ENCODE measurements at regions not wholly inside any gene's neighbourhood (a gene's known extent, or its start where the extent isn't known, plus 50 kb on each side); places are given as distances from the start of the nearest gene placed in this dataset.
"Not testable (repeated sequence)": the region's sequence is repeated elsewhere in the genome, so short reads cannot be mapped to it uniquely, and the experiment has no call there.

DNA sequence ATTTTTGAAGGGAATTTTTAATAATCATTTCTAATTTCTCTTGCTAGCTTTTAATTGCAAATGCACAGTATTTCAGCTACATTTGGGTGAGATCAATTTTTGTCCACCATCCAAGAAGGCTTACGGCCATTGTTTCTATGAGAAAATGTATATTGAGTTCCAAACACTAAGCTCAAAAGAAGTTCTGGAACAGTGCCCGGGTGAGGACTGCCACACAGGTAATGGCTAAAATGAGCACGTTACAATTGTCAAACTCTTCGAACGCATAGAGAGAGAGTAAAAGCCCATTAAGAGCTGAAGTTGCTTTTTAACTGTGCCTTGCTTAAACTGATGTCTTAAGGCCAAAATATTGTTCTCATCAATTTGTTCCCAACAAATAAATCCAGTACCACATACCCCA, 755.0 kb downstream of the DIAPH3 start:
- DNase-seq (ENCODE audit: low read depth): no peak

- no peak for DNase-seq (ENCODE audit: low read depth)
These were observed 754.5 kb downstream of the DIAPH3 start for GRCh38 chr13:59409211-59409610.

DNA sequence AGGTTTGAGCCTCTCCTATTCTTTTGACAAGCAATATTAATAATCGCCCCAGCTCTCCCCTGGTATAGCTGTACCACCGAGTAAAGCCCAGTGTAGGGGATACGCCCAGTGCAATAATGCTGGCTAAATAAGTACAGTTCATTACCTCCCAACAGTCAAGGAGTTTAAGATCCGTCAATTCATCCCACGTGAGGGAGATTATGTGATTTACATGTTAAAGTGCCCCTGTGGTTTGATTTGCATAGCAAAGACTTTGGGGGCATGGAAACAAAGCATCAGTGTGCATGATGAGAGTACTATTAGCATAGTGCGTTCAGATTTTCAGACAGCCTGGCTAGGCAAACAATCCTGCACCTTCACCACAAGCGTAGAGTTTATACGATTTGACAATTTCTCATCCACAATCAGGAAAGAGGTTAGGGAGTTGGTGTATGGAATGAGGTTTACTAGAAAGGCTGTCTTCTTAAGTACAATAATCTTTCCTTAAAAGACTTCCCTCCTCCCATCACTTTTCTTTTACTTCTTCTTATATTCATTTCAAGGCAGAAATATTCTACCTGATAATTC, 754.0 kb downstream of the DIAPH3 start:
- no peak for DNase-seq (ENCODE audit: low read depth)

GRCh38 chr13:59413126-59413525, 750.6 kb downstream of the DIAPH3 start:
- DNase-seq (ENCODE audit: low read depth): peak; percentile 27

GRCh38 chr13:59414006-59414405, 749.7 kb downstream of the DIAPH3 start:
- DNase-seq (ENCODE audit: low read depth): no peak

- DNase-seq (ENCODE audit: low read depth): no peak
These were observed 748.2 kb downstream of the DIAPH3 start for GRCh38 chr13:59415498-59415897.

DNA sequence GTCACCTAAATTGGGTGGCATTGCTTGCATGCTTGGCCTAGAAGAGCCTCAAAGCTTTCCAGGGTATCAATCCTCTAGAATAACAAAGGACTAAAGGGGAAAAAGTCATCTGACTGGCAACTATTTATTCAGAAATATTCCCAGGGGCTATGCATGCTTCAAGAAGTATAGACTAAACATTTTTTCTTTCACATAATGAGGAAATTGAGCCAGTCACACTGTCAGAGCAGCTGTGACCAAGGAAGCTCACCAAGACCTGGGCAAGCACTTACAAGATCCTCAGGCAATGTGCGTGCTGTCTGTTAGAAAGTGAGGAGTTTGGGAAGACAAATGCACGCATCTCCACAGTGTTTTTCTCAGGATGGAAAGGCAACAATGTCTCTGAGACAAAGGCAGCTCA, 747.2 kb downstream of the DIAPH3 start:
- peak; percentile 50 for DNase-seq (ENCODE audit: low read depth)

GRCh38 chr13:59422646-59423045, 741.1 kb downstream of the DIAPH3 start:
- DNase-seq (ENCODE audit: low read depth): no peak

DNA sequence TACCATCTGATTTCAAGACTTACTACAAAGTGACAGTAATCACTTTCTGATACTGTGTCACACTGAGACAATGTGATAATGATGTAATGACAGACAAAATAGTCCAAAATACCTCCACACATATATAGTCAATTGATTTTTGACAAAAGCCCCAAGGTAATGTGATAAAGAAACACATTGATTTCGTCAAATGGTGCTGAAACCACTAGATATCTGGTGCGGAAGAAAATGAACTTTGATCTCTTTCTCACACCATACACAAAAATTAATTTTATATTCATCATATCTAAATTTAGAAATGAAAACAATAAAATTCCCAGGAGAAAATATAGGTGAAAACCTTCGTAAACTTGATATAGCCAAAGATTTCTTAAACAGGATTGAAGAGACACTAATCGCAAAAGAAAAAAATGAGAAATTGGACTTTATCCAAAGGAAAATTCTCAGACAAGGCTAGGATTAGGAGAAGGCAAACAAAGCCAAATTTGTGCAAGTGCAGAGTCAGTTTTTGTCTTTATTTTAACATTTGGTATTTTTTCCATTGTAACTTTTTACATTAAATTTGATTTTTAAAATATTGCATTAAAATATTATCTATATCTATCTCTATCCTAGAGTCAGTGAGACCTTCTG, 739.9 kb downstream of the DIAPH3 start:
- no peak for DNase-seq (ENCODE audit: low read depth)

DNA sequence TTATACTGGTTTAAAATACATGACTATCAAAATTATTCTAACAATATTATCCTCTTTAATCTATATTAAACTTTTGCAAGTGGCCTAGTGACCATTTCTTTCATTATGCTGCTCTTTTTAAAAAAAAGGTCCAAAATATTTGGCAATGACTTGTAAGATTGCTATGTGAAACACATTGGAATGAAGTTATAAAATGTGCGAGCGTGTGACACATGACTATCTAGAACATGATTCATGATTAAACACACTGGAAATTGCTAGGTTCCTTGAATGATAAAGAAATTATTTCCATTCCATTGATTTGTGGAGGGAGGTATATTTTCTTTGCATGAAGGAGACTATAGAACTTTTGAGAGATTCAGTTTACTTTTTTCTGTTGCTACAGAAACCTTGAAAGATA, 739.1 kb downstream of the DIAPH3 start:
- peak; percentile 44 for DNase-seq (ENCODE audit: low read depth)

- DNase-seq (ENCODE audit: low read depth): peak; percentile 27
These were observed 738.5 kb downstream of the DIAPH3 start for GRCh38 chr13:59425211-59425741.

- DNase-seq (ENCODE audit: low read depth): no peak
These were observed 728.7 kb downstream of the DIAPH3 start for GRCh38 chr13:59435024-59435423.

GRCh38 chr13:59437544-59438301, 726.0 kb downstream of the DIAPH3 start:
- DNase-seq (ENCODE audit: low read depth): no peak

DNA sequence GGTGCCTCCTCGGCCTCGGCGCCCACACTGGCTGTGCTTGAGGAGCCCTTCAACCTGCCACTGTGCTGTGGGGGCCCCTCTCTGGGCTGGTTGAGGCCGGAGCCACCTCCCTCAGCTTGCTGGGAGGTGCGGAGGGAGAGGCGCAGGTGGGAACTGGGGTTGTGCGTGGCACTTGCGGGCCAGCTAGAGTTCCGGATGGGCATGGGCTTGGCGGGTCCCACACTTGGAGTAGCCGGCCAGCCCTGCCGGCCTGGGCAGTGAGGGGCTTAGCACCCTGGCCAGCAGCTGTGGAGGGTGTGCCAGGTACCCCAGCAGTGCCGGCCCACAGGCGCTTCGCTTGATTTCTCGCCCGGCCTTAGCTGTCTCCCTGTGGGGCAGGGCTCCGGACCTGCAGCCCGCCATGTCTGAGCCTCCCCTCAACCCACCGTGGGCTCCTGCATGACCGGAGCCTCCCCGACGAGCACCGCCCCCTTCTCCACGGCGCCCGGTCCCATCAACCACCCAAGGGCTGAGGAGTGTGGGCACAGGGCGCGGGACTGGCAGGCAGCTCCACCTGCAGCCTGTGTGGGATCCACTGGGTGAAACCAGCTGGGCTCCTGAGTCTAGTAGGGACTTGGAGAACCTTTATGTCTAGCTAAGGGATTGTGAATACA, 723.8 kb downstream of the DIAPH3 start:
- no peak for DNase-seq (ENCODE audit: low read depth)

GRCh38 chr13:59441068-59441467, 722.7 kb downstream of the DIAPH3 start:
- not testable (repeated sequence) for DNase-seq (ENCODE audit: low read depth)

DNA sequence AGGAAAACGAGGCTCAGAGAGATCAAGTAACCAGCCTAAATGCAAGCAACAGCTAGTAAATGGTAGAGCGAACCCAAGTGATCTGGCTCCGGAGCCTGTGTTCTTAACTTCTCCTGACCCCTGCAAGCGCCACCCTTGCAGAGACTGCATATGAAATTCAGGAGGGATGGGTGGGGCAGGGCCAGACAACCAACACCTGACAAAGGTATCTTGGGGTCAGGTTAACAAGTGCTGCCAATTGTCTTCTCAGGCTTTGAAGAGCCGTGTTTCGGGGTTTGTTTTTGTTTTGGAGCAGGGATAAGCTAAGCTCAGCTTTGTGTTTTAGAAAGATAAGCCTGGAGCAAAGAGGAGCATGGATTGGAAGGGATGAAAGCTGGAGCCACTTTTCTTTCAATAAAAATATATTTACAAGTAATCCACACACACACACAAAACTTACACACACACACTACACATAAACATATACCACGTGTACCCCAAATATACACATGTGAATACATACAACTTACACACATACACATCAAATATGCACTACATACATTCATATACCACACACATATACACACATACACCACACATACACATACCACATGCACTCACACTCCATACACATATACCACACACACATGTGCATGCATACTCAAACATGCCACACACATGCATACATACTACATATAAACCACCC, 722.0 kb downstream of the DIAPH3 start:
- DNase-seq (ENCODE audit: low read depth): no peak

- no peak for DNase-seq (ENCODE audit: low read depth)
These were observed 721.3 kb downstream of the DIAPH3 start for GRCh38 chr13:59442461-59442860.

DNA sequence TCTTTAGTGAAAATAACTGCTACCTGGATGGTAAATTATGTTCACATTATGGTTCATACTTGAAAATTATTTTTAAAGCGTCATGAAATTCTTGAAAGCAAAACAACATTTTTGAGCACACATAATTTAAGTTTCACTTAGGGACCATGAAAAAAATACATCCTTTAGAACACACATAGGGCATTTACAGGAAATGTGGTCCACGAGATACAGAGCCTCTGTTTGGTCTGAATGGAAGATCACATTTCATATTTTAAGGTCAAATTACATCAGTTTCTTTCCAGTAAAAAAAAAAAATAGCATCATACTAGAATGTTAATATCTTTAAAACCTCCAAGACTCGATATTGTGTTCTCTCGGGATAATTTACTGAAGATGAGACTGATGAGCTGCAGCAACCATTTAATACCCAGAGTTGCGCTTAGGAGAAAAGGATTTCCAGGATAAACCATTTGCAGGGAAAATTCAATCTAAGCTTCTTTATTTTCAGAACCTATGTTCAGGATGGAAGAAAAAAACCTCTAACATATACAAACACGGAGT, 720.7 kb downstream of the DIAPH3 start:
- DNase-seq (ENCODE audit: low read depth): no peak

DNA sequence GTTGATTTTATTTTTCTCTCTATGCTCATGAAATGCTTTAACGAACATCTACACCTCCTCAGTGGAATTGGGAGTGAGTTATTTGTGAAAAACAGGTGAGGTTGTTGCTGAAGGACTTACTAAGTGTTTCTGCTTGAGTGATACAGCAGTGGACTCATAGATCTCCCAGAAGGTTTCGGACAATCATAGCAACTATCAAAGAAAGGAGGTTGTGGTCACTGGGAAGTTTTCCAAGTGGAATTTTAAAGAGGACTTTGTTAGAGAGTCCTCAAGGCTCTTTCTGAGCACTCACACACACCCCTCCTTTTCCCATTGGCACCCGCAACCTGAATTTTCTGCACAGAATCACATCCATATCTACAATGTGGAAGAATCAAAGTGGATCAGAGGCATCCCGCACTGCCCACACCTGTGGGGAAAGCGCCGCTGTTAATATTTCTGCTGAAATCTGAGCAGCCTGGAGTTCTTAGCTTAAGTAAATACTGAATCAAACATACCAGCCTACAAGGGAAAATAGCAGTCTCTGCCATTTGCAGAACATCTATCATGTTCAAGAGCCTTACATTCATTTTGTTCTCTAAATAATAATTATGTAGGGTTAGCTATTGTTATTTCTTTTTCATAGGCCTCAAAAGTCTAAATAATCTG, 719.4 kb downstream of the DIAPH3 start:
- no peak for DNase-seq (ENCODE audit: low read depth)

DNA sequence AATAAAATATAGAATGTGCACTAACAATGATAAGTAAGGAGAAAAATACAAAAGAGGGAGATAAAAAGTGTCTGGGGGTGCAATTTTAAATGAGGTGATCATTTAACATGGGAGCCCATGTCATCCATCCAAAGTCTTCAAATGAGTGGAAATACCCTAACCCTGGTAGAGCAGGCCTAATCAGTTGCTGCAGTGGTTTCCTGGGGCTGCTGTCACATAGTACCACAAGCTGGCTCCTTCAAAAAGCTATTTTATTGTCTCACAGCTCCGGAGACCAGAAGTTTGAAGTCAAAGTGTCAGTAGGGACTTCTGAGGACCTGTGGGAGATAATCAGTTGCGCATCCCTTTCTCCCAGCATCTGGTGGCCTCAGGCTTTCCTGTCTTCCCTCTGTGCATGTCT, 717.9 kb downstream of the DIAPH3 start:
- DNase-seq (ENCODE audit: low read depth): no peak

GRCh38 chr13:59446391-59446790, 717.3 kb downstream of the DIAPH3 start:
- no peak for DNase-seq (ENCODE audit: low read depth)
